NCI-H1417 (cell line): ENCODE measurements at regions not wholly inside any gene's neighbourhood (a gene's known extent, or its start where the extent isn't known, plus 50 kb on each side); places are given as distances from the start of the nearest gene placed in this dataset.
"Not testable (repeated sequence)": the region's sequence is repeated elsewhere in the genome, so short reads cannot be mapped to it uniquely, and the experiment has no call there.

Experiments
- DNase-seq, 3 experiments: peaks; one replicate each; lab custom pipeline; 2025; lab: John Stamatoyannopoulos, UW

GRCh38 chr2:212913640-212914306 lies 237.6 kb downstream of the IKZF2 start:
- no peak for DNase-seq

- DNase-seq, result peak in 1 of 3 experiments; percentile 5
Measured at GRCh38 chr2:212912445-212913103, 238.8 kb downstream of the IKZF2 start.

- no peak for DNase-seq
Measured at GRCh38 chr2:212911011-212911410, 240.4 kb downstream of the IKZF2 start.

GRCh38 chr2:212908682-212909435 lies 242.6 kb downstream of the IKZF2 start:
- DNase-seq, result no peak

- no peak for DNase-seq
Measured at GRCh38 chr2:212908031-212908430, 243.4 kb downstream of the IKZF2 start.

GRCh38 chr2:212906620-212907019 lies 244.8 kb downstream of the IKZF2 start:
- DNase-seq, result no peak

- DNase-seq, result peak in 1 of 3 experiments; percentile 22
Measured at GRCh38 chr2:212905640-212906201, 245.7 kb downstream of the IKZF2 start.

- DNase-seq, result no peak
Measured at GRCh38 chr2:212904646-212905045, 246.8 kb downstream of the IKZF2 start.

- no peak for DNase-seq
Measured at GRCh38 chr2:212903413-212903812, 248.0 kb downstream of the IKZF2 start.

- no peak for DNase-seq
Measured at GRCh38 chr2:212902421-212902820, 249.0 kb downstream of the IKZF2 start.

- no peak for DNase-seq
Measured at GRCh38 chr2:212901604-212902275, 249.7 kb downstream of the IKZF2 start.

GRCh38 chr2:212900715-212901114 lies 250.7 kb downstream of the IKZF2 start:
- DNase-seq, result no peak

- no peak for DNase-seq
Measured at GRCh38 chr2:212898011-212898410, 253.4 kb downstream of the IKZF2 start.

- no peak for DNase-seq
Measured at GRCh38 chr2:212897296-212897695, 254.1 kb downstream of the IKZF2 start.

- DNase-seq, result no peak
Measured at GRCh38 chr2:212894026-212894425, 257.4 kb downstream of the IKZF2 start.

- no peak for DNase-seq
Measured at GRCh38 chr2:212893216-212893615, 258.2 kb downstream of the IKZF2 start.

- DNase-seq, result peak in 2 of 3 experiments; percentile 20 to 59
Measured at GRCh38 chr2:212892193-212892592, 259.2 kb downstream of the IKZF2 start.

GRCh38 chr2:212891580-212891979 lies 259.8 kb downstream of the IKZF2 start:
- DNase-seq, result no peak

- no peak for DNase-seq
Measured at GRCh38 chr2:212882626-212883025, 268.8 kb downstream of the IKZF2 start.

- DNase-seq, result not testable (repeated sequence)
Measured at GRCh38 chr2:212876556-212876955, 274.9 kb downstream of the IKZF2 start.

GRCh38 chr2:212875950-212876349 lies 275.5 kb downstream of the IKZF2 start:
- DNase-seq, result not testable (repeated sequence)

GRCh38 chr2:212873256-212873655 lies 278.2 kb downstream of the IKZF2 start:
- no peak for DNase-seq
